MCF 10A (cell line): ENCODE measurements at regions not wholly inside any gene's neighbourhood (a gene's known extent, or its start where the extent isn't known, plus 50 kb on each side); places are given as distances from the start of the nearest gene placed in this dataset.
"Not testable (repeated sequence)": the region's sequence is repeated elsewhere in the genome, so short reads cannot be mapped to it uniquely, and the experiment has no call there.

Source experiments
- BruUV-seq: library from RNA; stranded (reverse); fragments of 400-500 nt; replicated peaks from 2 replicates; lab custom pipeline; 2021; lab: Mats Ljungman, UMichigan
- CTCF ChIA-PET: fragments of 300-600 bp; sonication (Branson Sonifier 250); formaldehyde crosslinking; extraction: SDS; loops from one replicate; lab custom pipeline; 2021; ENCODE audit warnings: antibody characterized with exemption, inconsistent platforms; lab: Yijun Ruan, JAX
- POLR2A ChIA-PET: fragments of 300-600, 350-650 bp; sonication (Branson Sonifier 250); formaldehyde crosslinking; extraction: SDS; loops from one replicate; lab custom pipeline; 2020; ENCODE audit warnings: antibody characterized with exemption, inconsistent platforms; lab: Yijun Ruan, JAX
- DNase-seq: peaks from one replicate; pipeline ENCODE4 v3.0.0-alpha.2; 2018; ENCODE audit not compliant: unreplicated experiment
- H3K27ac Mint-ChIP-seq: one replicate; pipeline ENCODE4 v1.8.0; 2022; ENCODE audit warnings: mild to moderate bottlenecking, low read depth, mixed read lengths; ENCODE audit not compliant: unreplicated experiment
- H3K27me3 Mint-ChIP-seq: one replicate; pipeline ENCODE4 v1.8.0; 2022; ENCODE audit warnings: mixed read lengths; ENCODE audit not compliant: insufficient read depth, unreplicated experiment
- H3K36me3 Mint-ChIP-seq: one replicate; pipeline ENCODE4 v1.8.0; 2022; ENCODE audit warnings: mild to moderate bottlenecking, moderate library complexity, mixed read lengths; ENCODE audit not compliant: insufficient read depth, unreplicated experiment
- H3K4me1 Mint-ChIP-seq: one replicate; pipeline ENCODE4 v1.8.0; 2022; ENCODE audit warnings: mixed read lengths; ENCODE audit not compliant: insufficient read depth, unreplicated experiment
- H3K4me3 Mint-ChIP-seq: one replicate; pipeline ENCODE4 v1.8.0; 2022; ENCODE audit warnings: mild to moderate bottlenecking, moderate library complexity, mixed read lengths; ENCODE audit not compliant: unreplicated experiment
- H3K9me3 Mint-ChIP-seq: one replicate; pipeline ENCODE4 v1.8.0; 2022; ENCODE audit warnings: mixed read lengths; ENCODE audit not compliant: unreplicated experiment
- intact Hi-C: fragments of 100-400 bp; cut with micrococcal nuclease; formaldehyde crosslinking; loops from 2 replicates; pipeline ENCODE4 v1.14.1; 2022
- TF ChIP-seq, protein P1 (sequence below): fragments of 200-600 bp; IDR thresholded peaks from one replicate; pipeline ENCODE4 v1.8.0; 2022; ENCODE audit warnings: antibody characterized with exemption, mild to moderate bottlenecking; ENCODE audit not compliant: unreplicated experiment

DNA sequence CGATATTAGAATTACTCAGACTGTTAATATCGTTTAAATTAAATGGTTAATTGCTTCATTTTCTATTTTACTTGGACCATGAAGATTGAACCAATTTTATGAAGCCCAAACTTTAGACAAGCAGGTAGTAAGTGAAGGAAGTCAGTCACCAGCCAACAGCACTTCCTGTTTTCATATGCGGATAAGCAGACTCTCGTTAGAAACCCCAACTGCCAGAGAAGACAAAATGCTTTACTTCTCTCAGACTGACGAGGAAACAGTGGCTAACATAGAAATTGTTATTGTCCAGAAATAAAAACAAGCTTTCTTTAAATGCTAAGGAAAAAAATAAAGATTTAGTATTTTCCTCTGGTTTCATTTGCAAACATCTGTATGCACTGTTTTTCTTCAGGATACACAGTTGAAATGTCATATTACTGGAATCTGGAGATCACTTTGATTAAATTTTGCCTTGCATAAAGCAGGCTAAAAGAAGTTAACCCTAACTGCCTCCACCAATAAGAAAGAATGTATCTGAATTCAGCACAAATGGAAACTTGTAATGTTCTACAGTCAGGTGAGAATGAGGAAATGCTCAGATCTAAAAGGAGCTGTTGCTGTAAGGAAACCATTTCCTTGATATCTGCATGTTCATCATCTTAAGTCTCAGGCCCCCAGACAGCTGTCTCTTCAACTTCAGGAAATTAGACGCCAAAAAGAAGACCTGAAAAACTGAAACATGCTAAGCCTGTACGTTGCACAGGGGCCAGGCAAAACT, 129.8 kb upstream of the SAMSN1 start:
- H3K4me1 Mint-ChIP-seq = no peaks in the 10 kb centered on the region
- H3K27ac Mint-ChIP-seq = no peak overlapping the region
- TF ChIP-seq, protein P1, sequence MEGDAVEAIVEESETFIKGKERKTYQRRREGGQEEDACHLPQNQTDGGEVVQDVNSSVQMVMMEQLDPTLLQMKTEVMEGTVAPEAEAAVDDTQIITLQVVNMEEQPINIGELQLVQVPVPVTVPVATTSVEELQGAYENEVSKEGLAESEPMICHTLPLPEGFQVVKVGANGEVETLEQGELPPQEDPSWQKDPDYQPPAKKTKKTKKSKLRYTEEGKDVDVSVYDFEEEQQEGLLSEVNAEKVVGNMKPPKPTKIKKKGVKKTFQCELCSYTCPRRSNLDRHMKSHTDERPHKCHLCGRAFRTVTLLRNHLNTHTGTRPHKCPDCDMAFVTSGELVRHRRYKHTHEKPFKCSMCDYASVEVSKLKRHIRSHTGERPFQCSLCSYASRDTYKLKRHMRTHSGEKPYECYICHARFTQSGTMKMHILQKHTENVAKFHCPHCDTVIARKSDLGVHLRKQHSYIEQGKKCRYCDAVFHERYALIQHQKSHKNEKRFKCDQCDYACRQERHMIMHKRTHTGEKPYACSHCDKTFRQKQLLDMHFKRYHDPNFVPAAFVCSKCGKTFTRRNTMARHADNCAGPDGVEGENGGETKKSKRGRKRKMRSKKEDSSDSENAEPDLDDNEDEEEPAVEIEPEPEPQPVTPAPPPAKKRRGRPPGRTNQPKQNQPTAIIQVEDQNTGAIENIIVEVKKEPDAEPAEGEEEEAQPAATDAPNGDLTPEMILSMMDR = no peak
- no TSS peak for BruUV-seq
- ChIA-PET POLR2A (no interaction called here), CTCF (interaction anchor here (0.5 kb wide), 1 partner anchor 213 kb away, joined by 5 read pairs; no protein-coding TSS in a partner anchor)
- no peaks in the 10 kb centered on the region for H3K27me3 Mint-ChIP-seq
- H3K9me3 Mint-ChIP-seq = peaks cover 7% of the 10 kb centered on the region
- intact Hi-C loops = no loop called here
- no peak overlapping the region for H3K4me3 Mint-ChIP-seq
- DNase-seq = no peak
- H3K36me3 Mint-ChIP-seq = no peaks in the 10 kb centered on the region

DNA sequence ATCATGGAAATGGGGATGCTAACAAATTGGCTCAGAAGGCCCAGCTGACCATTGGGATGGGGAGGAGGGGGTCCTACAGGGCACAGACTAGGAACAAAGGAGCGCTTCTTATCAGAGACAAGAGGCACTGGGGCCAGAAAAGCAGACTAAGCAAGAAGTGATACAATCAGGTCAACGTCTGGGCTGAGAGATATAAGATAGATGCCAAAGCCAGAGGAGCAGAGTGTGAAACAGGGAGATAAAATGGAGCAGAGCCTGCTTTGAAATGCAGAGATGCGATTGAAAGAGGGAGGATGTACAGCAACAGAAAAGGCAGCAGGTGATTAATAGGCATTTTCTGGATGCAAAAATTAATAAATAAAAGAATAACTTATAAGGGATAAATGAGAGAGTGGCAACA, 127.5 kb upstream of the SAMSN1 start:
- Mint-ChIP-seq H3K4me3 (no peak overlapping the region), H3K9me3 (peaks cover 14% of the 10 kb centered on the region), H3K27ac (no peak overlapping the region), H3K36me3 (no peaks in the 10 kb centered on the region), H3K27me3 (no peaks in the 10 kb centered on the region), H3K4me1 (no peaks in the 10 kb centered on the region)
- TF ChIP-seq, protein P1 = no peak
- no TSS peak for BruUV-seq
- intact Hi-C loops = no loop called here
- CTCF ChIA-PET = no interaction called here
- POLR2A ChIA-PET = no interaction called here
- no peak for DNase-seq

DNA sequence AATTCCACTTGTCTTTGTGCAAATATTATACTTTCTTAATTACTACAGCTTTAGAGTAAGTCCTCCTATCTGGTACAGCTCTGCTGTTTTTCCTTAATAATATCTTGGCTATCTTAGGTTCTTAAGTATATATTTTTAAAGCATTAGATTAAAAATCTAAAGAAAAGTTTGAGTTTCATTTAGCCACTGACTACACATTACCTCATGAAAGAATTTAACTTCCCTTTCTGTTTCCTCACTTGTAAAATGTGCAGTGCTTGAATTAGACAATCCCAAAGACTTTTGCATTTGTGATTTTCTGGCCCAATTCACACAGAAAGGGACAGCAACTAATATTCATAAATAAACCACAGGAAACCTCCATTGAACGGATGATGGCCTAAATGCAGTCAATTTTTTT, 126.4 kb upstream of the SAMSN1 start:
- Mint-ChIP-seq H3K4me1 (no peaks in the 10 kb centered on the region), H3K36me3 (no peaks in the 10 kb centered on the region), H3K27me3 (no peaks in the 10 kb centered on the region), H3K4me3 (no peak overlapping the region), H3K27ac (no peak overlapping the region), H3K9me3 (peaks cover 8% of the 10 kb centered on the region)
- DNase-seq = no peak
- intact Hi-C loops = no loop called here
- CTCF ChIA-PET = no interaction called here
- TF ChIP-seq, protein P1 = no peak
- no TSS peak for BruUV-seq
- POLR2A ChIA-PET = no interaction called here

DNA sequence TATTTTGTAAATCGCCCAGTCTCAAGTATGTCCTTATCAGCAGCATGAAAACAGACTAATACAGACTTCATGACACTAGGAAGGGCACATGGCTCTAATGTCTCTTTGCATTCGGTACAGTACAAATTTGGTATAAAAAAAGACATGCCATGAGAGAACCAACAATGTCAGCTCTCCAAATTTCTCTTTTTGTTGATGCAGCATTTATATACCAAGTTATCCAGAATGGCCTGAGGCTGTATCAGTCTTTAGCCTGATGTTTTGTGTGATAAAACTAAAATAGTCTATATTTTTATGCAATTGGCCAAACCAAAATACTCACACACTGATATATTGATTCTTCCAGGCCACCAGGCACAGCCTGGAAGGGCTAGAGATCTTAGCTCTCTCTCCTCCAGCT, 124.3 kb upstream of the SAMSN1 start:
- no peaks in the 10 kb centered on the region for H3K36me3 Mint-ChIP-seq
- intact Hi-C loops = no loop called here
- H3K4me1 Mint-ChIP-seq = no peaks in the 10 kb centered on the region
- CTCF ChIA-PET = no interaction called here
- H3K27ac Mint-ChIP-seq = no peak overlapping the region
- H3K27me3 Mint-ChIP-seq = no peaks in the 10 kb centered on the region
- POLR2A ChIA-PET = no interaction called here
- no peak overlapping the region for H3K4me3 Mint-ChIP-seq
- BruUV-seq = no TSS peak
- H3K9me3 Mint-ChIP-seq = peaks cover 6% of the 10 kb centered on the region
- TF ChIP-seq, protein P1 = no peak
- DNase-seq = no peak

DNA sequence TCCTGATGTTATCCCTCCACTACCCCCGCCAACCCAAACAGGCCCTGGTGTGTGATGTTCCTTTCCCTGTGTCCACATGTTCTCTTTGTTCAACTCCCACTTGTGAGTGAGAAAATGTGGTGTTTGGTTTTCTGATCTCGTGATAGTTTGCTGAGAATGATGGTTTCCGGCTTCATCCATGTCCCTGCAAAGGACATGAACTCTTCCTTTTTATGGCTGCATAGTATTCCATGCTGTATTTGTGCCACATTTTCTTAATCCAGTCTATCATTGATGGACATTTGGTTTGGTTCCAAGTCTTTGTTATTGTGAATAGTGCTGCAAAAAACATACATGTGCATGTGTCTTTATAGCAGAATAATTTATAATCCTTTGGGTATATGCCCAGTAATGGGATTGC, 123.0 kb upstream of the SAMSN1 start:
- BruUV-seq, intact Hi-C loops, H3K4me3 Mint-ChIP-seq, POLR2A ChIA-PET, H3K27me3 Mint-ChIP-seq, H3K27ac Mint-ChIP-seq, H3K36me3 Mint-ChIP-seq, H3K4me1 Mint-ChIP-seq, CTCF ChIA-PET, DNase-seq: not testable (repeated sequence)
- peaks cover 13% of the 10 kb centered on the region for H3K9me3 Mint-ChIP-seq
